ENCODE measurements at regions not wholly inside any gene's neighbourhood (a gene's known extent, or its start where the extent isn't known, plus 50 kb on each side); places are given as distances from the start of the nearest gene placed in this dataset.

GRCh38 chr1:38341694-38342093, 295.1 kb upstream of the POU3F1 start:
- TF ChIP-seq CTCF (conservative IDR thresholded peaks at IDR 0.05 in 1 of 2, IDR thresholded peaks at IDR 0.05 in 1 of 2; ENCODE audit: low read depth in 1 of 2, low read length in 2 of 2): no peak
- no peak for TF ChIP-seq EZH2 (IDR thresholded peaks at IDR 0.05; ENCODE audit: low read length, missing control alignments)

All from fibroblast of lung (primary cell).